Kidney epithelial cell (primary cell): ENCODE measurements at regions not wholly inside any gene's neighbourhood (a gene's known extent, or its start where the extent isn't known, plus 50 kb on each side); places are given as distances from the start of the nearest gene placed in this dataset.
A peak's percentile ranks its signal among the peaks of the same experiment; 100 is the strongest.

Experiments
- DNase-seq: peaks from one replicate; pipeline ENCODE4 v3.0.0-alpha.2; 2010; ENCODE audit warnings: low read depth
- H3K27me3 ChIP-seq: 2 replicates; pipeline ENCODE4 v1.6.0; 2011; ENCODE audit warnings: low read length; ENCODE audit not compliant: control insufficient read depth, insufficient read depth
- H3K36me3 ChIP-seq: 2 replicates; pipeline ENCODE4 v1.5.1; 2011; ENCODE audit warnings: low read length; ENCODE audit not compliant: control insufficient read depth, insufficient read depth
- H3K4me3 ChIP-seq: 2 replicates; pipeline ENCODE4 v1.5.1; 2011; ENCODE audit warnings: low read depth, mild to moderate bottlenecking, control low read depth, low read length
- TF ChIP-seq, protein P1 (sequence below): IDR thresholded peaks from 2 replicates; pipeline ENCODE4 v1.5.1; 2011; ENCODE audit warnings: mild to moderate bottlenecking, moderate library complexity, low read length, control low read depth, inconsistent platforms; ENCODE audit not compliant: insufficient read depth, poor library complexity, severe bottlenecking

DNA sequence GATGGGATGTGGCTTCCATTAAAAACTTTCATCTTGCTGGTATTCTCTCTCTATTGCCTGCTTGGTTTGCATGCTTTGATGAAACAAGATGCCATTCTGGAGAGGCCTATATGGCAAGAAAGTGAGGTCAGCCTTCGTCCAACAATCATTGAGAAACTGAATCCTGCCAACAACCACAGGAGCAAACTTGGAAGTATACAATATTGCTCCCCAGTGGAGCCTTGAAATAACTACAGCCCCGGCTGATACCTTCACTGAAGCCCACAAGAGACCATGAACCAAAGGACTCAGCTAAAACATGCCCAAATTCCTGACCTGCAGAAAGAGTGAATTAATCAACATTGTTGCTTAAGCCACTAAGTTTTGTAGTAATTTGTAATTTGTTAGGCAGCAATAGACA lies 82.5 kb upstream of the FGF14 start:
- no peak for DNase-seq
- H3K27me3 ChIP-seq = no peaks in the 10 kb centered on the region
- no peaks in the 10 kb centered on the region for H3K36me3 ChIP-seq
- TF ChIP-seq, protein P1, sequence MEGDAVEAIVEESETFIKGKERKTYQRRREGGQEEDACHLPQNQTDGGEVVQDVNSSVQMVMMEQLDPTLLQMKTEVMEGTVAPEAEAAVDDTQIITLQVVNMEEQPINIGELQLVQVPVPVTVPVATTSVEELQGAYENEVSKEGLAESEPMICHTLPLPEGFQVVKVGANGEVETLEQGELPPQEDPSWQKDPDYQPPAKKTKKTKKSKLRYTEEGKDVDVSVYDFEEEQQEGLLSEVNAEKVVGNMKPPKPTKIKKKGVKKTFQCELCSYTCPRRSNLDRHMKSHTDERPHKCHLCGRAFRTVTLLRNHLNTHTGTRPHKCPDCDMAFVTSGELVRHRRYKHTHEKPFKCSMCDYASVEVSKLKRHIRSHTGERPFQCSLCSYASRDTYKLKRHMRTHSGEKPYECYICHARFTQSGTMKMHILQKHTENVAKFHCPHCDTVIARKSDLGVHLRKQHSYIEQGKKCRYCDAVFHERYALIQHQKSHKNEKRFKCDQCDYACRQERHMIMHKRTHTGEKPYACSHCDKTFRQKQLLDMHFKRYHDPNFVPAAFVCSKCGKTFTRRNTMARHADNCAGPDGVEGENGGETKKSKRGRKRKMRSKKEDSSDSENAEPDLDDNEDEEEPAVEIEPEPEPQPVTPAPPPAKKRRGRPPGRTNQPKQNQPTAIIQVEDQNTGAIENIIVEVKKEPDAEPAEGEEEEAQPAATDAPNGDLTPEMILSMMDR = peak; percentile 25
- no peak overlapping the region for H3K4me3 ChIP-seq

DNA sequence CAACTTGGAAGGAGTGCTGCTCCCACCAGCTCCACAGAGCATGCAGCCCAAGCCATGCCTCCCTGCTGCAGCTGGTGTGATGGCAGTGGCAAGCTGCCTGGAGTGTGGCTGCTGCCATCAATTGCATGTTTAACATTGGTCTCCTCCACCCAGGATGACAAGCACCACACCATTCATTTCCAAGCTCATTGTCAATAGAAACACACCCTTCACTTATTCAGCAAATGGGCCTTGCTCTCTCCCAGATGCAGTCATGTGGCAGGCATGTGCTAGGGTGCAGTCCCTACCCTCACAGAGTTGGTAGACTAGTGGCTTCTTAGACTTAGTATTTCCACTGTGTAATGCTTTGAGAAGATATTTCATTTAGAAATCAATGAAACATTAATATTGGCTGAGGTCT lies 70.8 kb upstream of the FGF14 start:
- H3K27me3 ChIP-seq = no peaks in the 10 kb centered on the region
- TF ChIP-seq, protein P1 = no peak
- H3K4me3 ChIP-seq = no peak overlapping the region
- DNase-seq = no peak
- H3K36me3 ChIP-seq = no peaks in the 10 kb centered on the region

DNA sequence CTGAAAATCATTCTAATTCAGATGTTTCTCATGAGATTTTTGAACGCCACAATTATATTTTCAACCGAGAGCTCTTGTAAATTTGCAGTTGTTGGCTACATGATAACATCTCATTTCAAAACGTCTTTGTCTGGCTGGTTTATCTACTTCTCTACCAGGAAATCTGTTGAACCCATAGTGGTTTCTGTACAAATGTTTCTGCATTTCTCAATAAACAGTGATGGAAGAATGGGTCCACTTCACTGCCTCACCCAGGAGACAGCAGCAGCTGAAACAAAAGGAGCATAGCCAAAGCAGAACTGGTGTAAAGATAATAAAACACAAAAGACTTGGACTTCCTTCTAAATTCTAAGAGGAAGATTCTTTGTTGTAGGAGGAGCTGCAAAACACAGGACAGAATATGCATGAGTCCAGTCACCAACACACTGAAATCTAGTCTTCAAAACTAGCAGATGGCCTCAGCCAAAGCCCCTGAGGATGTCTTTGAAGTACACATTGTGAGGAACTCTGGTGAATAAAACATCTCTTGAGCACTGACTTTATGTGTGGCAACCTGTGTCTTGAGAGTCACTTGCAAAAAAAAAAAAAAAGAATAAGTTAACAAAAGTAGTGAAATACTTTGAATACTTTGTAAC lies 68.6 kb upstream of the FGF14 start:
- Histone ChIP-seq H3K4me3 (no peak overlapping the region), H3K36me3 (no peaks in the 10 kb centered on the region), H3K27me3 (no peaks in the 10 kb centered on the region)
- DNase-seq = no peak
- TF ChIP-seq, protein P1 = no peak

DNA sequence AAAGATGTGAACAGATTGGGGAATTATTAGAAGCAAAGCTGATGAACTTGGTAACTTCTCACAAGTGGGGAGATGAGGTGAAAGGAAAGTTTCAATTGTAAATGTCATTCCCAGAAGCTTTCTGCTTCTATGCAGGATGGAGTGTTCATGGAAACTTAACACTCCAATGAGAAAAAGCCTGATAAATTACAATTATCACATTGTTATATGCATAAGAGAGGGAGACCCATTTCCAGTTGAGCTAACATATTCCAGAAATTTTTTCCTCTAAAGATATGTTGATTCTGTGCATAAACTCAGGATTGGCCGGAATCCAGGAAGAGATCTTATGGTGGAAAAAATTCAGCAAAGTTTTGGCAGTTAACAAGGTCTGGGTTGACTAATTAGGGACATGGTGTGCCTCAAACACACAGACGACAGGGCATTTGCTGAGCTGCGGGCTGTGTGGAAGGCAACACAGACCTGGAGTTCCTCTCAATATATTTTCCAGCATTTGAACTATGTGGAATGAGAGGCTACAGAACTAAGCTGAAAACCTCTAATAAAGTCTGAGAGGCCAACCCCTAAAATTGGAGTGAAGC lies 64.9 kb upstream of the FGF14 start:
- TF ChIP-seq, protein P1 = no peak
- no peak for DNase-seq
- Histone ChIP-seq H3K27me3 (no peaks in the 10 kb centered on the region), H3K4me3 (no peak overlapping the region), H3K36me3 (no peaks in the 10 kb centered on the region)

- Histone ChIP-seq H3K27me3 (no peaks in the 10 kb centered on the region), H3K36me3 (no peaks in the 10 kb centered on the region), H3K4me3 (no peak overlapping the region)
- no peak for DNase-seq
- TF ChIP-seq, protein P1 = no peak
These were observed 60.7 kb upstream of the FGF14 start for GRCh38 chr13:102462570-102462969.

DNA sequence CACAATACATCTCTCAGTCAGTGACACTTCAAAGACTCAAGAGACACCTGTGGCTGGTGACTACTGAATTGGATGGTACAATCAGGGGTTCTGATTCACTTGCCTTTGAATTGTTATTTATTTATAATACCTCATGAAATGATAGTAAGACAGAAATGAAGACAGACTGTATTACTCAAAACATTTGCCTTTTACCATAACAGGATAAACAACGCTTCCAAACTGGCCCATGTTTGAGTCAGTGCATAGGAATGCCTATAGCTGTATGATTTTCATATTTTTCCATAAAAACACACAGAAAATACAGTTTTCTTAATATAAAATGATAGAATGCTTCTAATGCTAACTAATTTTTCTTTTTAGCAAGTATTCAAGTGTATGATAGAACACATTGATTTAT lies 59.5 kb upstream of the FGF14 start:
- Histone ChIP-seq H3K4me3 (no peak overlapping the region), H3K36me3 (no peaks in the 10 kb centered on the region), H3K27me3 (no peaks in the 10 kb centered on the region)
- DNase-seq = no peak
- TF ChIP-seq, protein P1 = no peak
